Head of caudate nucleus (tissue), 42 donors: ENCODE measurements at regions not wholly inside any gene's neighbourhood (a gene's known extent, or its start where the extent isn't known, plus 50 kb on each side); places are given as distances from the start of the nearest gene placed in this dataset.

Source experiments
- DNase-seq, 42 donors: peaks; one replicate each; pipeline versions ENCODE4 v3.0.0 to v3.0.0-alpha.2; 2020 to 2021; ENCODE audit warnings: mixed read lengths in 7 of 42
- intact Hi-C: fragments of 100-400 bp; cut with DNase I; formaldehyde crosslinking; loops from one replicate; pipeline ENCODE4 v1.15.0; 2022

DNA sequence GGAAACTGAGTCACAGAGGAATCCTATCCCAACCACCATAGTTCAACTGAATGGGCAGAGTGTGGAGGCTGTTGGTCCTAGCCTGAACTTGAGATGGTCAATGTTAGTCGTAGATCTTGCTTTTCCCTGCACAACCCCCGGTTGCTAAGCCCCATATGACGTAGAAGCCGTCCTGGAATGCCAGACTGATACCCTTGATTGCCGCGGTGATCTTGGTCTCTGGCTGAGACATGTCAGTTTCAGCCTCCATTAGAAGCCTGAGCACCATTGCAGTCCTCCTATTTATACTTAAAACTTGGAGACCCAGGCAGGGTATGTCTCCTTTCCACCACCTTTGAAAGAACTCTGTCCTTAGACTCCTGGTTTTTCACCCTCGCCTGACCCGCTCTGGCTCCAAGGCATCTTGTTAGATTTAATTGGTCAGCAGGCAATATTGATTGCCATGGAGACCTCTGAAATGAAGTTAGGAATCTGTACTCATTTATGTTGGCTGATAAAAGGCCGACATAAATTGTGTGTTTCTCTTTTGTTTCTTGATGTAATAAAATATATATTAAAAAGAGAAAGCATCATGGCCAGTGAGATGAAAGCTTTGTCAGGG, 53.4 kb downstream of the RPLP1 start:
- intact Hi-C loops: no loop called here
- no peak for DNase-seq

DNA sequence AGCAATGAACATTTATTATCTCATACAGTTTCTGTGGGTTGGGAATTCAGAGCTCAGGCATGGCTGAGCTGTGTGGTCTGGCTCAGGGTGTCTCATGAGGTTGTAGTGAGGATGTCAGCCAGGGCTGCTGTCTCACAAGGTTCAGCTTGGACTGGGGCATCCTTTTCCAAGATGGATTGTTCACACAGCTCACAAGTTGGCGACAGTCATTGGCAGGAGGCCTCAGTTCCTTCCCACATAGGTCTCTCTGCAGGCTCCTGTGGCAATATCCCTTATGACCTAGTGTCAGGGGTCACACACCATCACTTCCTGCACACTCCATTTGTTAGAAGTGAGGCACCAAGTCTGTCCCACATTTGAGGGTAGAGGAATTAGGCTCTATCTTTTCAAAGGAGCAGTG, 56.0 kb downstream of the RPLP1 start:
- intact Hi-C loops: no loop called here
- peak in 1 of 42 donors; percentile 9 for DNase-seq

DNA sequence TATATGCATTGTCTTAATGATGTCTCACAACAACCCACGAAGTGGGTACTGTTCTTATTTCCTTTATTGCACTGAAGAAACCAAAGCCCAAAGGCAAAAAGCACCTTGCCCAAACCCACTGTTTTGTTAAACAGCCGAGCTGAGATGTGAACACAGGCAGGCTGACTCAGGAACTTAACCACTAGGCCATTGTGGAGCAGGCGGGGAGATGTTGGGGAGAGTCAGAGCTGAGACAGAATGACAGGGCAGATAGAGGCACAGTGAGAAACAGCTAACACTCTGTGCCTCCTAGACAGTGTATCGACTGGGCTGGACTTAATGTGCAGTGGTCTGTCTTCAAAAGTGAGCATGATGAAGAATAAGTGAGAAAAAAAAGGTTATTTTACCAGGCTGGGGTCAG, 56.5 kb downstream of the RPLP1 start:
- intact Hi-C loops: no loop called here
- DNase-seq: no peak

GRCh38 chr15:69510556-69510955, 57.9 kb downstream of the RPLP1 start:
- no peak for DNase-seq
- intact Hi-C loops: no loop called here

DNA sequence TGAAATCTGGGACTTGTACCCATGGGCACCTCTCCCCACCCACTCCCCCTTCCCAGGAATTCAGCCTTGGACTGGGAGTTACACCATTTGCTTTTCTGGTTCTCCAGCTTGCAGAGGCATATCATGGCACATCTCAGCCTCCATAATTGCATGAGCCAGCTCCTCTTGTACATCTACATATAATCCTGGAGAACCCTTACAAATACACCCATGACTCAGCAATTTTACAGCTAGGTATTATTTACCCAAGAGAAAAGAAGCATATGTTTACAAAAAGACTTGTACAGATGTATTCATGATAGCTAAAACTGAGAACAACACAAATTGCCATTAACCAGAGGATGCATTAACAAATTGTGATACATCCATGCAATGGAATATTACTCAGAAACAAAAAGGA, 58.4 kb downstream of the RPLP1 start:
- no peak for DNase-seq
- intact Hi-C loops: no loop called here

GRCh38 chr15:69511716-69512340, 59.2 kb downstream of the RPLP1 start:
- peak in 2 of 42 donors; percentile 6 to 7 for DNase-seq
- intact Hi-C loops: no loop called here

GRCh38 chr15:69513450-69513960, 60.9 kb downstream of the RPLP1 start:
- intact Hi-C loops: no loop called here
- peak in 4 of 42 donors; percentile 1 to 13 (median 4) for DNase-seq

DNA sequence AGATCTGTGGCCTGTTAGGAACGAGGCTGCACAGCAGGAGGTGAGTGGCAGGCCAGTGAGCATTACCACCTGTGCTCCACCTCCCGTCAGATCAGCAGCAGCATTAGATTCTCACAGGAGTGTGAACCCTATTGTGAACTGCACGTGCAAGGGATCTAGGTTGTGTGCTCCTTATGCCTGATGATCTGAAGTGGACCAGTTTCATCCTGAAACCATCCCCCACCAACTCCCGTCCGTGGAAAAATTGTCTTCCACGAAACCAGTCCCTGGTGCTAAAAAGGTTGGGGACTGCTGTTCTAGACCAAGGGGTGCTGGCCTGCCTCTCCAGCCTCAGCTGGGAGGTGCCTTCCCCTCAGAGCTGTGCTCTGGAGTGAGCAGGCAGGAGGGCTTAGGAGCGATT, 61.4 kb downstream of the RPLP1 start:
- DNase-seq: peak in 5 of 42 donors; percentile 3 to 12 (median 5)
- intact Hi-C loops: no loop called here

DNA sequence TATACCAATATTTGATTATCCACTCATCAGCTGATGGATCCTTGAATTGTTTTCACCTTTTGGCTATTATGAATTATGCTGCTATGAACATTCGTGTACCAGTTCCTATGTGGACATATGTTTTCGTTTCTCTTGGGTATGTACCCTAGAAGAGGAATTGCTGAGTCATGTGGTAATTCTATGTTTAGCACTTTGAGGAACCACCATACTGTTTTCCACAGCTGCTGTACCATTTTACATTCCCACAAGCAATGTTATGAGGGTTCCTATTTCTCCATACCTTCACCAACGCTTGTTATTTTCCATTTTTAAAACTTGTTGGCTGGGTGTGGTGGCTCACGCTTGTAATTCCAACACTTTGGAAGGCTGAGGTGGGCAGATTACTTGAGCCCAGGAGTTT, 62.9 kb downstream of the RPLP1 start:
- intact Hi-C loops: no loop called here

GRCh38 chr15:69515926-69516325, 63.3 kb downstream of the RPLP1 start:
- peak in 2 of 42 donors; percentile 0 to 2 for DNase-seq
- intact Hi-C loops: no loop called here

More for the DNA sequence above, 62.9 kb downstream of the RPLP1 start:
- no peak for DNase-seq

- intact Hi-C loops: no loop called here
- DNase-seq: peak in 2 of 42 donors; percentile 4 to 7
These were observed 64.4 kb downstream of the RPLP1 start for GRCh38 chr15:69517052-69517451.

GRCh38 chr15:69518806-69519205, 66.2 kb downstream of the RPLP1 start:
- intact Hi-C loops: no loop called here
- DNase-seq: no peak

- no peak for DNase-seq
- intact Hi-C loops: no loop called here
These were observed 67.4 kb downstream of the RPLP1 start for GRCh38 chr15:69520067-69520466.

DNA sequence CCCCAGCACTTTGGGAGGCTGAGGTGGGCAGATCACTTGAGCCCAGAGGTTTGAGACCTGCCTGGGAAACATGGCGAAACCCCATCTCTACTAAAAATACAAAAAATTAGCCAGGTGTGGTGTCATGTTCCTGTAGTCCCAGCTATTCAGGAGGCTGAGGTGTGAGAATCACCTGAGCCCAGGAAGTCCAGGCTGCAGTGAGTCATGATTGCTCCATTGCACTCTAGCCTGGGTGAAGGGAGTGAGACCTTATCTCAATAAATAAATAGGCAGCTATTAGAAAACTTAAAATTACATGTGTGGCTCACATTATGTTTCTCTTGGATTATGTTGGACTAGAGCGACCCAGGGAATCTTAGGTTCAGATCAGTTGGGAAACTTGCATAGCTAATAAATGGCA, 69.7 kb downstream of the RPLP1 start:
- intact Hi-C loops: no loop called here
- no peak for DNase-seq

GRCh38 chr15:69523010-69524001, 70.7 kb downstream of the RPLP1 start:
- intact Hi-C loops: no loop called here
- peak; percentile 69 to 91 (median 86) for DNase-seq

GRCh38 chr15:69524296-69524695, 71.7 kb downstream of the RPLP1 start:
- intact Hi-C loops: no loop called here

GRCh38 chr15:69524814-69525213, 72.2 kb downstream of the RPLP1 start:
- DNase-seq: peak in 32 of 42 donors; percentile 21 to 69 (median 45)
- intact Hi-C loops: no loop called here

More at GRCh38 chr15:69524296-69524695, 71.7 kb downstream of the RPLP1 start:
- DNase-seq: peak in 5 of 42 donors; percentile 23 to 38 (median 30)

DNA sequence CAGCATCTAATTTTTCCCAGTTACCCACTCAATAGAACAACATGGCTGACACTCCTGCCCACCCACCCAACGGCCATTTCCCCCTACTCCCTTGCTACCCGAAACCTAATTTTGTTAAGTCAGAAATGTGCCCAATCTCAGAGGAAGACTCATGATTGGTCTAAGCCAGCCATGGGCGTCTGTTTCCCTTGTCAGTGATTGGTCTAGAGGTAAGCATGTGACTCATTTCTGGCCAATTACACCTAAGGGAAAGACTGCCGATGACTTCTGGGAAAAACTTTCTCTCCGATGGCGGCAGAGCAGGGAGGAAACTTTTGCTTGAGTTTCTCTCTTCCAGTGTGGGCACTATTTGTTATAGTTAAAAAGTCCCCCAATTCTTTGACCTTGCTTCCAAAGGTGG, 72.9 kb downstream of the RPLP1 start:
- DNase-seq: peak in 1 of 42 donors; percentile 5
- intact Hi-C loops: no loop called here
